ENCODE measurements at regions not wholly inside any gene's neighbourhood (a gene's known extent, or its start where the extent isn't known, plus 50 kb on each side); places are given as distances from the start of the nearest gene placed in this dataset.

- TF ChIP-seq, protein P1, sequence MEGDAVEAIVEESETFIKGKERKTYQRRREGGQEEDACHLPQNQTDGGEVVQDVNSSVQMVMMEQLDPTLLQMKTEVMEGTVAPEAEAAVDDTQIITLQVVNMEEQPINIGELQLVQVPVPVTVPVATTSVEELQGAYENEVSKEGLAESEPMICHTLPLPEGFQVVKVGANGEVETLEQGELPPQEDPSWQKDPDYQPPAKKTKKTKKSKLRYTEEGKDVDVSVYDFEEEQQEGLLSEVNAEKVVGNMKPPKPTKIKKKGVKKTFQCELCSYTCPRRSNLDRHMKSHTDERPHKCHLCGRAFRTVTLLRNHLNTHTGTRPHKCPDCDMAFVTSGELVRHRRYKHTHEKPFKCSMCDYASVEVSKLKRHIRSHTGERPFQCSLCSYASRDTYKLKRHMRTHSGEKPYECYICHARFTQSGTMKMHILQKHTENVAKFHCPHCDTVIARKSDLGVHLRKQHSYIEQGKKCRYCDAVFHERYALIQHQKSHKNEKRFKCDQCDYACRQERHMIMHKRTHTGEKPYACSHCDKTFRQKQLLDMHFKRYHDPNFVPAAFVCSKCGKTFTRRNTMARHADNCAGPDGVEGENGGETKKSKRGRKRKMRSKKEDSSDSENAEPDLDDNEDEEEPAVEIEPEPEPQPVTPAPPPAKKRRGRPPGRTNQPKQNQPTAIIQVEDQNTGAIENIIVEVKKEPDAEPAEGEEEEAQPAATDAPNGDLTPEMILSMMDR (conservative IDR thresholded peaks at IDR 0.05; ENCODE audit: low read depth, low read length) = no peak
- no peak for TF ChIP-seq EZH2 (IDR thresholded peaks at IDR 0.05; ENCODE audit: borderline replicate concordance, low read depth, low read length, poor library complexity, severe bottlenecking)
- CTCF ChIA-PET = no interaction called here
- intact Hi-C loops (cut with micrococcal nuclease; ENCODE audit: unreplicated experiment) = no loop called here
- DNase-seq (ENCODE audit: low spot score) = no peak
- H3K27ac ChIP-seq (ENCODE audit: low read depth, low read length, poor library complexity, severe bottlenecking) = no peak overlapping the region
- no peak overlapping the region for H3K4me3 ChIP-seq (ENCODE audit: low read depth, low read length, poor library complexity, severe bottlenecking)
- H3K9me3 ChIP-seq (ENCODE audit: low read depth, low read length, poor library complexity, severe bottlenecking) = no peaks in the 10 kb centered on the region
- H3K36me3 ChIP-seq (ENCODE audit: insufficient read depth, low read length, poor library complexity, severe bottlenecking) = no peaks in the 10 kb centered on the region
- H3K4me1 ChIP-seq (ENCODE audit: insufficient read depth, low read length, poor library complexity, severe bottlenecking) = peaks cover 11% of the 10 kb centered on the region
- POLR2A ChIA-PET (ENCODE audit: low non-redundant PET) = no interaction called here
- H3K27me3 ChIP-seq (replicated peaks; ENCODE audit: insufficient read depth, low read depth, low read length, poor library complexity) = no peaks in the 10 kb centered on the region
- BruUV-seq (replicated peaks) = no TSS peak
These were observed 715.1 kb upstream of the NR2F2 start for GRCh38 chr15:95615436-95615835.

DNA sequence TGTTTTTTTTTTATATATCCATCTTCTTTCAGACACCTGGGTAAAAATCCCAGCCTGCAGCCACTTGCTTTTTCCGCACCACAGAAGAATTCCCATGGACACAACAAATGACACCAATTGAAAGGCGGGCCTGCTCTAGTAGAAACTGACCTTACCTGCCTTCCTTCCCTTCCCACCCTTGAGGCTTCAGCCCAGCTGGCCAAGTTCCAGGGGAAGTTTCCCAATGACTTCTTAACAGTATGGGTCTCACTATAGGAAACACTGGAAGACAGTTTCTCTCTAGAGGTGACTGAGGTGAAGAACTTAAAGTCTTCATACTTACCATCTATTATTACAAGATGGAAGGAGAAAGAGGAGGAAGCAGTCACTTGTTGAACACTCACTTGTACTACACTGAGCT, 714.2 kb upstream of the NR2F2 start:
- BruUV-seq (replicated peaks) = no TSS peak
- ChIA-PET CTCF (no interaction called here), POLR2A (ENCODE audit: low non-redundant PET) (no interaction called here)
- H3K36me3 ChIP-seq (ENCODE audit: insufficient read depth, low read length, poor library complexity, severe bottlenecking) = no peaks in the 10 kb centered on the region
- H3K27me3 ChIP-seq (replicated peaks; ENCODE audit: insufficient read depth, low read depth, low read length, poor library complexity) = no peaks in the 10 kb centered on the region
- peaks cover 2% of the 10 kb centered on the region for H3K4me1 ChIP-seq (ENCODE audit: insufficient read depth, low read length, poor library complexity, severe bottlenecking)
- no peak for TF ChIP-seq EZH2 (IDR thresholded peaks at IDR 0.05; ENCODE audit: borderline replicate concordance, low read depth, low read length, poor library complexity, severe bottlenecking)
- TF ChIP-seq, protein P1 (conservative IDR thresholded peaks at IDR 0.05; ENCODE audit: low read depth, low read length) = no peak
- intact Hi-C loops (cut with micrococcal nuclease; ENCODE audit: unreplicated experiment) = no loop called here
- H3K27ac ChIP-seq (ENCODE audit: low read depth, low read length, poor library complexity, severe bottlenecking) = no peak overlapping the region
- H3K4me3 ChIP-seq (ENCODE audit: low read depth, low read length, poor library complexity, severe bottlenecking) = no peak overlapping the region
- no peak for DNase-seq (ENCODE audit: low spot score)
- no peaks in the 10 kb centered on the region for H3K9me3 ChIP-seq (ENCODE audit: low read depth, low read length, poor library complexity, severe bottlenecking)

DNA sequence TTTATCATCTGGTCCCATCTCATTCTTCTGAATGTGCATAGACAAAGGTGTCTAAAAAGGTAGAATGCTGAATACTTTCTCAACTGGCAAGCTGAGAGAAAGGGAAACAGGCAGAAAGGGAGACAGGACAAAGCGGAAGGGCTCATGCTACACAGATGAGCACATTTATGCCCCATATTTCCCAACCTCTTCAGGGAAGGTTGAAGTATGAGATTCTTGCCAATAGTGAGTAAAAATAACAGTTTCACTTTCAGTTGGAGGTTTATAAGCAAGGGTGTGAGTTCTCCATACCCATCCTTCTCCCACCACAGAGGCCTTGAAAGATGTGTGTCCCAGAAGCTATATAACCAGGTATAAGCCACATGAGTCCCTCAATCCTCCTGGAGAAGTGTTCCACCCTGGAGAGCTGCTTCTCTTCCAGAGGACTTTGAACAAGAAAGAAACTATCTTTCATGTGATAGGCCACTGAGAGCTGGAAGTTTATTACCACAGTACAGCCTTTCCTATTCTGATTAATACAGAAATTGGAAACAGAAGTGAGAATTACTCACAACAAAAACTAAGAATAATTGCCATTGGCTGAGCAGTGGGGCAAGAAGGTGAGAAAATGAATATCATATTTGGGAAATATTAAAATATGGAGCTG, 709.4 kb upstream of the NR2F2 start:
- H3K36me3 ChIP-seq (ENCODE audit: insufficient read depth, low read length, poor library complexity, severe bottlenecking) = no peaks in the 10 kb centered on the region
- ChIA-PET CTCF (no interaction called here), POLR2A (ENCODE audit: low non-redundant PET) (no interaction called here)
- no TSS peak for BruUV-seq (replicated peaks)
- no peak overlapping the region for H3K4me3 ChIP-seq (ENCODE audit: low read depth, low read length, poor library complexity, severe bottlenecking)
- intact Hi-C loops (cut with micrococcal nuclease; ENCODE audit: unreplicated experiment) = no loop called here
- H3K27ac ChIP-seq (ENCODE audit: low read depth, low read length, poor library complexity, severe bottlenecking) = no peak overlapping the region
- peaks cover 6% of the 10 kb centered on the region for H3K4me1 ChIP-seq (ENCODE audit: insufficient read depth, low read length, poor library complexity, severe bottlenecking)
- no peaks in the 10 kb centered on the region for H3K27me3 ChIP-seq (replicated peaks; ENCODE audit: insufficient read depth, low read depth, low read length, poor library complexity)
- DNase-seq (ENCODE audit: low spot score) = no peak
- no peak for TF ChIP-seq EZH2 (IDR thresholded peaks at IDR 0.05; ENCODE audit: borderline replicate concordance, low read depth, low read length, poor library complexity, severe bottlenecking)
- TF ChIP-seq, protein P1 (conservative IDR thresholded peaks at IDR 0.05; ENCODE audit: low read depth, low read length) = no peak
- no peaks in the 10 kb centered on the region for H3K9me3 ChIP-seq (ENCODE audit: low read depth, low read length, poor library complexity, severe bottlenecking)
